ENCODE measurements at regions not wholly inside any gene's neighbourhood (a gene's known extent, or its start where the extent isn't known, plus 50 kb on each side); places are given as distances from the start of the nearest gene placed in this dataset.

- Mint-ChIP-seq H3K36me3 (ENCODE audit: unreplicated experiment) (peaks cover 10% of the 10 kb centered on the region), H3K27ac (ENCODE audit: unreplicated experiment) (peak overlapping the region; percentile 97), H3K9me3 (ENCODE audit: unreplicated experiment) (peaks cover 15% of the 10 kb centered on the region), H3K27me3 (ENCODE audit: unreplicated experiment) (peaks cover 8% of the 10 kb centered on the region), H3K4me3 (ENCODE audit: unreplicated experiment) (peak overlapping the region; percentile 44), H3K4me1 (ENCODE audit: low read depth, unreplicated experiment) (peaks cover 45% of the 10 kb centered on the region)
- no peak for TF ChIP-seq CTCF (IDR thresholded peaks at IDR 0.05; ENCODE audit: partially characterized antibody, unreplicated experiment)
- DNase-seq: peak; percentile 68
Observed at GRCh38 chr2:223545830-223546229, 56.3 kb downstream of the SCG2 start.
